CMK (cell line): ENCODE measurements at regions not wholly inside any gene's neighbourhood (a gene's known extent, or its start where the extent isn't known, plus 50 kb on each side); places are given as distances from the start of the nearest gene placed in this dataset.

Experiments used
- DNase-seq: peaks from one replicate; pipeline ENCODE4 v3.0.0-alpha.2; 2010; ENCODE audit warnings: low read depth

DNA sequence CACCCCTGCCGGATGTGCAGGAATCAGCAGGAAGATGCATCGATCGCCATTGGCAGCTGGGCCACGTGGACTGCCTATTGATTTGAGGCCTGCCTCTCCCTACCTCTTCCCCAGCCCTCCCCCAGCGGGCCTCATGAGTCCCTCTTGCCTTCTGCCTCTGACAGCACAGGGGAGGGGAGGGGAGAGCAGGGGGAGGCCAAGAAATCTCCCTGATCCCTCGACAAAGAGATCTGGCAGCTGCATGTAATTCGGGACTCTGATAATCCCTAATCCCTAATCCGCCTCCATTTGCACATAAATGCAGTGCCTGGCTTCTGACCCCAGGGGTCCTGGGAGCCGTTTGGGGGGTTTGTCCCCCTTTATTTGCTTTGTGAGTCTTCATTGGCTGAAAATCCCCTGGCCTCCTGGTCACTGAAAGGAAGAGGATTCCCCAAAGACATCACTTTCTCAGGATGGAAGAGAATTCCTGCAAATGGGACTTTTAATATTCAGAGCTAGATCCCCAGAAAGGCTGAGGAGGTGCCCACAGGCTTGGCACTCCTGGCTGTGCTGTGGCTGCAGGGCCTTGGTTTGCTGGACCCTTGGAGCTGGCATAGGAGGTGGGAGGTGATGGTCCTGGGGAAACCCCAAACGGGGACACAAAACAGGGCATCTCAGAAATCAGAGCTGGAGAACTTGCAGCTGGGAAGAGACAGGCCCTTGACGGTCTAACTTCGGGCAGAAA is 239.4 kb upstream of the POU3F1 start:
- DNase-seq, result no peak

DNA sequence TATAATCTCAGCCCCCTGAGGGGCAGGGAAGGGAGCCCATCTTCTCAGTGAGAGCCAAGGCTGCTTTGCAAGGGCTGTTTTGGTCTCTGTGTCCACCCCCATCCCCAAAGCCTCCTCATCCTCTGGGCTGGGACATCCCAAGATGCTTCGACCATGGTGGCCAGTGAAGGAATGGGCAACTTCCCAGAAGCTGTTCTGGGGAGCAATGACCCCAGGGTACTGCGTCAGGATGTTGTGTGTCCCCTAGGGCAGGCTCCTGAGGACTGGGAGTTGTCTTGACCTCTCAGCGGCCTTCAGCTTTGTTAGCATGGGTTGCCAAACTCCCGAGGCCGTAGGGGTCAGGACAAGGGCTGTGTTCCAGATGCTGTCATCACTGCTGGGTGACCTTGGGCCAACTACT is 238.4 kb upstream of the POU3F1 start:
- no peak for DNase-seq

DNA sequence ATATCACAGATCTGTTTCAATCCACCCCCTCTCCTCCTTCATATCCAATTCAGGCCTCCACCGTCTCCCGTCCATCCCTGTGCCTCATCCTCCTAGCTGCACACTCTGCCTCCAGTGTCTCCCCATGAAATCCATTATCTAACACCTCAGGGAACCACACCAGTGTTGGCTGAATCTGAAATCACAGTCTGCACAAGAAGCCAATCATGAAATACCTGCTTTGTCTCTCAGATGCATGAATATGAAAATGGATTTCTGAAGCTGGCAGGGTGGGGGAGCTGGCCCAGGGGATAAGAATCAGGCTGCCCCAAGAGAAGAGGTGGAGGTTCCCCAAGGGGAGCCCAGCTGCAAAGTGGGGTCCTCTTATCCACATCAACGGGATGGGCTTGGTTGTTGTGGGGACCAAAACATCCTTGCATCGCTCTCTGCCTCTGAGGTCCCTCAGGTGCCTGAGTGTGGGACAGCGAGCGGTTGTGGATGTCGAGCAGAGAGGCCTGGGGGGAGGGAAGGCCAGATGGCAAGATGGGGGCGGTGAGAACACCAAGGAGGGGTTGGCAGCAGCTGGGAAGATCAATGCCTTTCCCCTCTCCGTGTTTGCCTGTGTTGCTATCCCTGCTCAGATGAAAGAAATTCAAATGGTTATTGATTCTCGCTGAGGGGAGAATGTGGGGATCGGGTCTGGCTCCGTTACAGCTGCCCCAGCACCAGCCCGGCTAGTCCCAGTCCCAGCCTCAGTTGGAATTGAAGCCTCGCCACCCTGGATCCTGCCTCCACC is 237.3 kb upstream of the POU3F1 start:
- DNase-seq, result no peak

DNA sequence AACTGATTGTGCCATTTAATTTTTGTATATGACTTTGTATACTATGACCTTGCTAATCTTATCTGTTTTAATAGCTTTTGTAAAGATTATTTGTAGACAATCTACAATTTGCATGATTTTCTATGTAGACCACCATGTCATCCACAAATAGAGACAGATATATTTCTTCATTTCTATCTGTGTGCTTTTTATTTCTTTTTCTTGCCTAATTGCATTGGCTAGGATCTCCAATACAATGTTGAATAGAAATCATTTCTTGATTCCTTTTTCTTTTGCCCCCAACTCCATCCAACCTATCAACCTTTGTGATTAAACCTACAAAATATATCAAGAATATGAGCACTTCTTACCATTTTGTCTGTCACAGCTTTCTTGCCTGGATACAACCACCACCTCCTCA is 232.6 kb upstream of the POU3F1 start:
- no peak for DNase-seq

DNA sequence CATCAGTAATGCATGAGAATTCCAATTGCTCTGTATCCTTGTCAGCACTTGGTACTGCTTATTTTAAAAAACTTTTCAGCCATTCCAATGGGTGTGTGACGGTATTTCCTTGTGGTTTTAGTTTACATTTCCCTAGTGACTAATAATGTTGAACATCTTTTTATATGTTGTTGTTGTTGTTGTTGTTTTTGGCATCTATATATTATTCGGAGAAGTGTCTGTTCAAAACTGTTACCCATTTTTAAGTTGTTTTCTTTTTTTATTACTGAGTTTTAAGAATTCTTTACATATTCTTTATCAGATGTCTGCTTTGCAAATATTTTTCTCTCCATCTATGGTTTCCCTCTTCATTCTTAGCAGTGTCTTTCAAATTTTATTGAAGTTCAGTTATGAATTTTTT is 231.1 kb upstream of the POU3F1 start:
- DNase-seq, result no peak

DNA sequence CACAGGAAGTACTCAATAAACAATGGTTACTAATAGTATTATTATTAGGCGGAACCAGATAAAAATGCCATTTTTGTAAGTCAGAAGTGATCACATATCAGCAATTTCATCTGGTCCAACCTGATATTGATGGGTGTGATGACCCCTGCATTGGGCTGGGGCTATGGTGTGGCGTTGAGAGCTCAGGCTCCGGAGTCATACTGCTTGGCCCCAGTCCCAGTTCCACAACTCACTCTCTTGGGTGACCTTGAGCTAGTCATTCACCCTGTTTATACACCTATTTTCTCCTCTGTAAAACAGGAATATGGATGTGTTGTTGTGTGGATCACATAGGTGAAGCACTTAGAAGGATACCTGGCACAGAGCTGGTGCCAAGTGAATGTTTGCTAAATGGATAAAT is 229.4 kb upstream of the POU3F1 start:
- DNase-seq, result no peak

DNA sequence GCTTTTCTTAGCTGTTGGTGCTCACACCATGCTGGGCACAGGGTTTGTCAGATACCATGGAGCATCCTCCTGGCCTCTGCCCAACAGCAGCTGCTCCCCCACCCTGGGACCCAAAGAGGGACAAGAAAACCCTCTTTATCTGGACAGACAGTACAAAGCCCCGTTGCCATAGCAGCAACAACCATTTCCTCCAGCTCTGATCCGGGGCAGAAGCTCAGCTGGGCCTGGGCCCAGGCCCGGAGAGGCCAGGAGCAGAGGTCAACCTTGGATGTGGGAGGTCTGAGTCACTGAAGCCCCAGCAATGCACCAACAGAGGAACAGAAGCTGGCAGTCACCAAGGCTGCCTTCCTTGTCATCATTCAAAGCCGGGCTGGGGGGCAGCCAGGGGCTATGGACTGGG is 228.4 kb upstream of the POU3F1 start:
- DNase-seq, result no peak

DNA sequence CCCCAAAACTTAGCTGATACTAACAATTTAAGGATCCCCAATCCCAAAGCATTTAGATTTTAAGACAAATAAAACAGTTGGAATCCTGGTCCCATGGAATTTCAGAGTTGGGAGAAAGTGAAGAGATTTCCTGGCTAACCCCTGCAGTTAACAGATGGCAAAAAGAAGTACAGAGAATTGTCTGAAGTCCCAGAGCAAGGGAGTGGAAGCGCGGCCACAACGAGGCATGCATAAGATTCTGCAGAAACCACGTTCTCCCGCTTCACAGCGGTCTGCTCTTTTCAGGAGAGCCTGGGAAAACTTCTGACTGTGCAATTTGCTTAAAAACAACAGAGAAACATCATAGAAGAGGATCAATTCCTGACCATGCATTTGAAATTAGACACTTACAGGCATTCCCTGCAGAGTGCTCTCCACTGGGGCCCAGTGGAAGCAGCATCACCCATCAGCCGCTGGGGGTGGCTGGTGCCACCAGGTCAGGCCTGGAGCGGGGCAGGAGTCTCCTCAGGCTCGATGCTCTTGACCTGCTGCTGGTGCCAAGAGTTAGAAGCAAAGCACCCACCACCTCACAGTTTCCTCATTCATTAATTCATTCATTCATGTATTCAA is 226.7 kb upstream of the POU3F1 start:
- no peak for DNase-seq

DNA sequence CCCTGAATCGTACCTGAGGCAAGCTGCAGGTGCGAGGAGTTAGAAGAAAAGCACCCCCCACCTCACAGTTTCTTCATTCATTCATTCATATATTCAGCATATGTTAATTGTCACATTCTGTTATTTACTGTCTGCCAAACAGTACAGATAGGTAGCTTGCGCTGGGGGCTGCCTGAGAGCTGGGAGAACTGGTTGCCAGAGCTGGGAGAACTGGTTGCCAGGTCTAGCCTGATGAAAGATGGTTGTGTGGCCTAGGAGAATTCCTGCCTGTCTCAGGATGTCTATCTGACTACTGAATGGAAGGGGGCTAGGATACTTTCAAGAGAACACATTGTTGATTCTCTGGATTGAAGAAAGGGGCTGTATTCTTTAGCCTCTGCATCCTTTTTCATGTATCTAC is 225.9 kb upstream of the POU3F1 start:
- DNase-seq, result no peak

DNA sequence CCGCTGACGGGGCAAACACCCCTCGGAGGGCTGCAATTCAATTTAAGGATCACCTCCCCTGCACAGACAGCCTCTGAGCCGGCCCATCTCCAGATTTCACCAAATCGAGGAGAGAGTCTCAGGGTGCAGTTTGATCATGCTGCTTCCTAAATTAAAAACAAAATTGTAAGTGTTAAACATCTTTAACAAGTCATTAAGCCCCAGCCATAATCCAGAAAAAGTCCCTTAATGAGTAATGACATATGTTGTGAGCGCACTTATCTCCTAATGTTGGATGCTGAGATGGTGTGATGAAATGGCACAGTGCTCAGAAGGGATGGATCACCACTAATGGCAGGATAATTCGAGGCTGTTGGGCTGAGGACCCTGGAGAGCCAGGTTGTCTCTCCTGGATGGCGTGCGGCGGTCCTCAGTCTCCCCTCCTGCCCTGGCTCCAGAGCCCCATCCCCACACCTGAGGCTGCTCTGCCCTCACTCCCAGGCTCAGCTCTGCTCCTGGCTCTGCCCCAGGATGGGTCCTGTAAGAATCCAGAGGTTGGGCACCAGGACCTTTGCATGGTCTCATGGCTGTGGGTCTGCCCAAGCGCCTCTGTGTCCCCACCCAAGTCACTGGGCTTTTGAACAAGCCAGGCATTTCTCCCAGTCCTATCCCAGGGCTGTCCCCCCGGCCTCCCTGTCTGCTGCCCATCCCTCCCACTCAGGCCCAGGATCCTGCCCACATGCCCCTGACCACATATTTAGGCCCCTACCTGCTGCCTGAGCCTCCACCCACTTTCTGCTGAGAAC is 224.4 kb upstream of the POU3F1 start:
- no peak for DNase-seq

DNA sequence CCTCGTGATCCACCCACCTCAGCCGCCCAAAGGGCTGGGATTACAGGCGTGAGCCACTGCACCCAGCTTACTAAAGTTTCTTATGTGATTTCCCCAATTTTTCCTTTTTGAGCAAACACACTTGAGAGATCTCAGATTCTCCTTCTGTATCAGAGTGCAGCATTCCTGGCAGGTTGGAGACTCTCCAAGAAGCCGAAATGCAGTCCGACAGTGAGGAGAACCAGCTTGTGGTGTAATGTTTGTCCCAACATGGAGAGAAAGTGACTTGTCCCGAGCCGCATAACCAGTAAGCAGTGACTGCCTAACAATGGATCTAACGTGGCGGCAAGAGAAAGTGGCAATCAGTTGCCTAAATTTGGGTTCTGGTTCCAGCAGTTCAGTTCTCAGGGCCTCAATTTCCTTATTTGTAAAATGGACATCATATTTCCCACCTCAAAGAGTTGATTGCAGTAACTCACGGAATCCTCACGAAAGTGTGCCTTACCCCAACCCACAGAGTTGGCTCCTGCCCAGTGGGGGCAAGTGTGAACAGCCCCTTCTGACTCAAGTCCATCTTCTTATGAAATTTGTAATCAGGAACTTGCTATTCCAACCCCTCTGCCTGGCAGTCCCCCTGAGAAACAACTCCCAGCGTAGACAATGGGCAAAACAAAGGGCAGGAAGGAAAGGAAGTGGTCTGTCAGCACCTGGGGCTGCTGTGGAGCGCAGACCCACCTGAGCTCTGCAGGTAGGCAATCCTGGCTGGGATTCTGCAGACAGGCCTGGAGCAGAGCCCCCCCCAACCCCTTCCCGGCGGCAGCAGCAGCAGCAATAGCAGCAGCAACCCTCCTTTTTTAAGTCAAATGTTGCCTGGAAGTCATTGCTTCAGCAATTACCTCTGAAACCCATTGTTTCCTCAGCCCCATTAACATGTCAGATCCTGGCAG is 223.6 kb upstream of the POU3F1 start:
- no peak for DNase-seq

DNA sequence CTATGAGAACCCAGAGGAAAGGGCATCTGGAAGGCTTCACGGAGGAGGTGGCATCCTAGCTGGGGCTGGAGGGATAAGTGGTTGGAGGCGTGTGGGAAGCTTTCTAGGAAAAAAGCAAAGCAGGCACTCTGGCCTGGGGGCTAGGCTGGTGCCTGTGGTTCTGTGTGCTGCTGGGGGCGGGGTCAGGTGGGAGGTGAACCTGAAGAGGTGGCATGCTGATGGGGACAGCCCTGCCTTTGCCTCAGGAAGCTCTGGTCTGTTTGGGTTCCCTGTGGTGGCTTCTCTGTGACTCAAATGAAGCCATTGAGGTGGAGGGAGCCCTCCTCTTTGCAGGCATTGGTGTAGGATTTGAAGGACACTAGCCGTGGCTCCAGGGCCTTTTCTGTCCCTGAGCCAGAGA is 221.6 kb upstream of the POU3F1 start:
- DNase-seq, result no peak

DNA sequence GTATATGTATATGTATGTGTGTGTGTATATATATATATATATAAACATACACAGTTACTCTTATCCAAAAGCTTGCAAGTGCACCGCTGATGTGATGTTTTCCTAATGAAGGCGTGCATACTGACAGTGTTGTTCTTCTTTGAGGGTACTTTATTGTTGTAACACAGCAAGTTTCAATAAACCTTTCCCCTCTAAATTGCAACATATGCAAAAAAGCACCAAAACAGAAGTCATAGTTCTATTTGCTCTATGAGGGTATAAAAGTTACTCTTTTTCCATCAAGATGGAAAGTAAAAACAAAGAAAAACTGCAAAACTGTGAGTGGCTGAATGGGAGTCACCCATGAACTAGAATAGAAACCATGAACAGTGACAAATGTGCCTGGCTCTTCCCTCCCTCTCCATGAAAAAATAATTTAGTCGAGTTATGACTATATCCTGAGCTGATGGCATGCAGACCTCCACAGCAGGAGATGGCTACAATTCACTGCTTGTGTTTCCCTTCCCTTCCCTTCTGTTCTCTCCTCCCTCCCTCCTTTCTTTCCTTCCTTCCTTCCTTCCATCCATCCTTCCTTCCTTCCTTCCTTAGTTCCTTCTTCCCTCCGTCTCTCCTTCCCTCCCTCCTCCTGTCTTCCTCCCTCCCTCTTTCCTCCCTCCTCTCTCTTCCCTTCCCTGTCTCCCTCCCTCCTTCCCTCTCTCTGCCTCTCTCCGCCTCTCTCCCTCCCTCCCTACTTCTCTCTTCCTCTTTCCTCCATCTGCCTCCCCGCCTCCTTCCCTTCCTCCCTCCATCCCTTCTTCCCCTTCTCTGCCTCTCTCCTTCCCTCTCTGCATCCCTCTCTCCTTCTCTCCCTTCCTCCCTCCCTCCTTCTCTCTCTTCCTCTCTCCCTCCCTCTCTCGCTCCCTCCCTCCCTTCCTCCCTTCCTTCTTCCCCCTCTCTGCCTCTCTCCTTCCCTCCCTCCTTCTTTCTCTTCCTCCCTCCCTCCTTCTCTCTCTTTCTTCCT is 220.7 kb upstream of the POU3F1 start:
- DNase-seq, result no peak

DNA sequence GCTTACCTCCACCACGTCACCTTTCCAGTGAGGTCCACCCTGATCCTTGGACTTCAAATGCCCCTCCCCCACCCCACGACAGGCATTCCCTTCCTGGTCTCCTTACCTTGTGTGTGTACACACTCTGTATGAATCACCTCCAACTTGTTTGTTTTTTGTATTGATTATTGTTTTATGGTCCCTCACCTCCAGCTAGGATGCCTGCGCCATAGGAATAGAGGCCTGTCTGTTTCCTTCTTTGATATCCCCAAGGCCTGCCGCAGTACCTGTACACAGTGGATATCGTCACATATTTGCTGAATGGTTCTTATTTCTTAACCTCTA is 219.6 kb upstream of the POU3F1 start:
- no peak for DNase-seq

DNA sequence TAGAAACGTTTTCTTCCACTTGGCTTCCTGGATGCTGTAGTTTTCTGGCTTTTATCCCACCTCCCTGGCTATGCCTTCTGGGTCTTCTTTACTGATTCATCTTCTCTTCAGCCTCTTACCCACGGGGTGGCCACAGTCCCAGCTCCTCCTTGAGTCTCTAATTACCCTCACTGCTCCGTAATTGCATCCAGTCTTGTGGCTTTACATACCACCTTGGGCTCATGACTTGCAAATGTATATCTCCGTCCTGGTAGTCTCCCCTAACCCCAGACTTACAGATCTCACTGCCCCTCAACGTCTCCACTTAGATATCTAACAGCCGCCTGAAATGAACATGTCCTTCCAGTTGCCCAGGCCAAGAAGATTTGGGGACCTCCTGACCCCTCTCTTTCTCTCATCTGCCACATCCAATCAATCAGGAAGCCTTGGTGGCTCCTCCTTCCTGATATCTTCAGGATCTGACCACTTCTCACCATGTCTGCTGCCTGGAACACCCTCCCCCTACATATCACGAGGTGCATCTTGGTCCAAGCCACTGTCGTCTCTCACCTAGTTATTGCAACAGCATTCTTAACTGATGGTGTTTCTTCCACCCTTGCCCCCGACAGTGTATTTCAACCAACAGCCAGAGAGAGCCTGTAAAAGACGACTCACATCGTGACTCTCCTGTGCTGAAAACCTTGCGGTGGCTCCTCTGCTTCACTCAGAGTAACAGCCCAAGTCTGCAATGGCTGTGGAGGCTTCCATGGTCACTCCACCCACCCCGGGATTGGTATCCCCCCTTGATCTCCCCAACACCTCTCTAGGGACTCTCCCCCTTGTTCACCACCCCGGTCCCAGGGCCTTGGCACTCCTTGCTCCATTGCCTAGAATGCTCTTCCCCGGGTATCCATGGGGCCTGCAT is 219.0 kb upstream of the POU3F1 start:
- no peak for DNase-seq

DNA sequence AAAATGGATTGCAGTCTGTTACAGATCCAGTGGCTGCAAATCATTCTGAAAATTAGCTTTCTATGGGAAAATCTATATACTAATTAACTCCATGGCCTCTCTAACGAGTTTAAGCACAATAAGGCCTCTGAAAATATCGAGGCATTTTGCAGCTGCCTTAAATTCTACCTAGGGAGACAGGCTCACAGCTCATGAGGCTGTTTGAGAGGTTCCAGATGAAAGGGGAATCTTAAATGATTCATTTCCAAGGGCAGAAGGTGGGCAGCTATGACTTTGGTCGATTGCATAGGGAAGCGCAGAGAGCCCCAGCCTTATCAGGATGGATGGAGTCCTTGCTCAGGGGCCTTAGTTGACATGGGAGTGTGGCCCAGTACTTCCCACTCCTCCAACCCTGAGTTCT is 216.8 kb upstream of the POU3F1 start:
- no peak for DNase-seq

DNA sequence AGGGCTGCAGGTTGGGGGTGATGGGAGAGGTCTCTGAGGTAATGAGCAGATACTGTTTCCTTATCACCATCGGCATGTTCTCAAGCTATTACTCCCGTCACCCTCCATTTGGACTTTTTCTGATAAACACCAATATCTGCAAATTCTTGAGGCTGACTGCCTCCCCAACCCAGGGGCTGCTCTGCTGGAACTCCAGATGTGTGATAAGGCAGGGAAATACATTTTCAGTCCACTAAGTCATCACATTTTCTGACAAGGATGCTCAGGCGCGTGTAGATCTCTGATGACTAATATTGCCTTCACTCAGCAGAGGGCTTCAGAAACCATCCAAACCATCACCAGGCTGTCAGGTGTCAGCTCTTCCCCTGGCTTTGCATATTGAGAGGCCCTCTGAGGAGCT is 215.0 kb upstream of the POU3F1 start:
- DNase-seq, result no peak

DNA sequence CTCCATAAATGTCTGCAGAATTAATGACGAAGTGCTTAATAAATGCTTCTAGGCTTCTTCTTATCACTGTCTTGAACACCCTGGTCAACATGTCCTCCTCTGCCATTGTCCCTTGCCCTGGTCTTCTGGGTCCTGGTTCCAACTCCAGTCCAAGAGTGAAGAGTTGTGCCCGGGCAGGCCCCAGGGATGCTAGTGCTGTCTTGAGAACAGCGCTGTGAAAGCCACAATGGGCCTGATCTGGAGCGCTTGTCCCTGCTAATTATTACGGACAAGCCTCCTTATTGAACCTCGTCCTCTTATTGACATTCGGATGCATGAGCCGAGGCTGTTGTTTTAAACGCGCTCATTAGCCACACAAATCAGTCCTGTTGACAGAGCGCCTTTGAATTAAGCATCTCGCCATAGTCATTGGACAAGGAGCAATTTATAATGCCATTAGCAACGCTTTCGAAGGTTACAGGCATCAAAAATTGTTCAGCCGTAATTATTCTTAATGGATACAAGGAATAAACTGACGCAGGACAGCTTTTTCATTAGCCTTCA is 211.6 kb upstream of the POU3F1 start:
- DNase-seq, result no peak

DNA sequence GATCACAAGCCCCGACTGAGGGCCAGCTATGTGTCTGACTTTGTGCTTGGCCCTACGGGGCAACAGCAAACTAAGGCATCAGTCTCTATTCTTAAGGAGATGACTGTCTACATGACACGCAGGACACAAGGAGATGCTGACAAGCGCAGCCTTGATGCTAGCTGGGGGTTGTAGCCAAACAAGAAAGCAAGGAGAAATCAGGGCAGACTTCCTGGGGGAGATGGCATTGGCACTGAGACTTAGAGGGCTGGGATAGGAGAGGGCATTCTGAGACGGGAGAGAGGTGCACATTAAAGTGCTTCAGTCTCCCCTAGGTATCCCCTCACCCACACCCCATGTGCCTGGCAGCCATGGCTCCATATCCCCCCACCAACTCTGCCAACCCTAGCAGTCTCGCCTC is 210.8 kb upstream of the POU3F1 start:
- DNase-seq, result no peak
